GM10248 (cell line): ENCODE measurements at regions not wholly inside any gene's neighbourhood (a gene's known extent, or its start where the extent isn't known, plus 50 kb on each side); places are given as distances from the start of the nearest gene placed in this dataset.

Experiments
- CTCF ChIA-PET: fragments of 300-600 bp; sonication (Branson Sonifier 250); formaldehyde crosslinking; extraction: SDS; loops from one replicate; lab custom pipeline; 2021; ENCODE audit warnings: antibody characterized with exemption; lab: Yijun Ruan, JAX
- POLR2A ChIA-PET: fragments of 350-650 bp; sonication (Branson Sonifier 250); formaldehyde crosslinking; extraction: SDS; loops from one replicate; lab custom pipeline; 2020; ENCODE audit warnings: antibody characterized with exemption; lab: Yijun Ruan, JAX
- DNase-seq: peaks from one replicate; pipeline ENCODE4 v3.0.0; 2012; ENCODE audit errors: extremely low spot score
- CTCF ChIP-seq: IDR thresholded peaks from 2 replicates; pipeline ENCODE4 v1.5.1; 2012; ENCODE audit warnings: mild to moderate bottlenecking, low read depth; ENCODE audit errors: extremely low read depth, missing control alignments, control extremely low read depth

GRCh38 chr15:62241135-62241770 is 76.2 kb upstream of the C2CD4B start:
- no peak for TF ChIP-seq CTCF
- POLR2A ChIA-PET, result no interaction called here
- no peak for DNase-seq
- CTCF ChIA-PET, result interaction anchor here (0.7 to 1.6 kb wide), 3 partner anchors 10 to 20 kb away, joined by 3 to 5 read pairs (median 3); no protein-coding TSS in a partner anchor

GRCh38 chr15:62242999-62243398 is 77.9 kb upstream of the C2CD4B start:
- ChIA-PET POLR2A (no interaction called here), CTCF (interaction anchor here (1.9 kb wide), 1 partner anchor 12 kb away, joined by 5 read pairs; no protein-coding TSS in a partner anchor)
- DNase-seq, result no peak
- TF ChIP-seq CTCF, result no peak

DNA sequence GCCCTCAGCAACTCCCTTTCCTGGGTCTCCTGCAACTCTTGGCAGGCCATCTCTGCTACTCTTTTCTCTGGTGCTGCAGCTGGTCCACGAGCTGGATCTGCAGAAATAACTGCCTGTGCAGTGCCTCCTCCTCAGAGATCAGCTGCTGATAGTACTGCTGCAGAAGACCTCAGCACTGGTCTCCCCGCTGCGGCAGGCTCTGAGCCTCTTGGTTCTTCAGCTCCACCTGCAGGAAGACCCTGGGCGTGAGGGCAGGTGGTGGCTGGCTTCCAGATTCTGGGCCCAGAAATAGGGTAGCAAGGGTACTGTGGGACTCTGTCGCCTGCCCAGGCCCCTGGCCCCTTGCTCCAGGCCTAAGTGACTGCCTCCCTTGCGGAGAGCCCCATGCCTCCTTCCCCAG is 79.7 kb upstream of the C2CD4B start:
- CTCF ChIA-PET, result interaction anchor here (2.9 kb wide), 1 partner anchor 10 kb away, joined by 14 read pairs; no protein-coding TSS in a partner anchor
- DNase-seq, result no peak
- no peak for TF ChIP-seq CTCF
- POLR2A ChIA-PET, result no interaction called here

- TF ChIP-seq CTCF, result no peak
- no peak for DNase-seq
- ChIA-PET POLR2A (no interaction called here), CTCF (no interaction called here)
Measured at GRCh38 chr15:62248277-62248984, 83.3 kb upstream of the C2CD4B start.

DNA sequence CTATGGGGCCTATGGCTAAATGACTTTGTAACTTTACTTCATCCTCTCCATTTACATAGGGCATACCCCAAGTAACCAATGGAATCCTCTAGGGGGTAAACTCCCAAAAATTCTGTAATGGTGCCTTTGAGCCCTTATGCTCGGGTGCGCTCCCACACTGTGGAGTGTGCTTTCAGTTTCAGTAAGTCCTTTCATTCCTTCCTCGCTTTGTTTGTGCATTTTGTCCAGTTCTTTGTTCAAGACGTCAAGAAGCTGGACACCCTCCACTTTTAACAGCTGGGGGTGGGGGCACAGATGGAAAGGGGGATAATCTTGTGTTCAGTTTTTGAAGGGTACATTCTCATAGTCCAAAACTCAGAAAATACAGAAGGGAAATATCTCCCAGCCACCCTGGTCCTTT is 84.4 kb upstream of the C2CD4B start:
- ChIA-PET CTCF (no interaction called here), POLR2A (no interaction called here)
- TF ChIP-seq CTCF, result no peak
- DNase-seq, result no peak

GRCh38 chr15:62250186-62250585 is 85.1 kb upstream of the C2CD4B start:
- no peak for TF ChIP-seq CTCF
- ChIA-PET POLR2A (no interaction called here), CTCF (no interaction called here)
- no peak for DNase-seq
